ENCODE measurements at regions not wholly inside any gene's neighbourhood (a gene's known extent, or its start where the extent isn't known, plus 50 kb on each side); places are given as distances from the start of the nearest gene placed in this dataset.

- H3K27ac ChIP-seq (ENCODE audit: low read depth, low read length) = no peak overlapping the region
- H3K79me2 ChIP-seq (ENCODE audit: control insufficient read depth in 1 of 2, insufficient read depth in 2 of 2, low read length in 2 of 2) = no peaks in the 10 kb centered on the region
- no peak overlapping the region for H4K8ac ChIP-seq (ENCODE audit: extremely low read depth, insufficient read depth, low read length)
- no peak overlapping the region for H3K4me2 ChIP-seq (ENCODE audit: insufficient read depth in 1 of 2, low read depth in 2 of 2, low read length in 2 of 2)
- no peaks in the 10 kb centered on the region for H3K27me3 ChIP-seq (replicated peaks in 1 of 4; ENCODE audit: control insufficient read depth in 3 of 4, extremely low read depth in 1 of 4, insufficient read depth in 3 of 4, low read length in 3 of 4)
- TF ChIP-seq KDM4A (IDR thresholded peaks at IDR 0.05; ENCODE audit: low read depth, low read length, severe bottlenecking) (no peak), SP4 (IDR thresholded peaks at IDR 0.05; ENCODE audit: low read length) (no peak), ZNF274 (IDR thresholded peaks at IDR 0.05; ENCODE audit: borderline replicate concordance, extremely low read depth, low read length) (no peak), CHD1 (IDR thresholded peaks at IDR 0.05; ENCODE audit: low read depth, low read length) (no peak), FOSL1 (IDR thresholded peaks at IDR 0.05; ENCODE audit: insufficient read depth, low read depth, low read length) (no peak), TCF12 (IDR thresholded peaks at IDR 0.05; ENCODE audit: low read depth, low read length) (no peak), CHD2 (IDR thresholded peaks at IDR 0.05; ENCODE audit: low read length) (no peak), RFX5 (IDR thresholded peaks at IDR 0.05; ENCODE audit: borderline replicate concordance, low read depth, low read length) (no peak), POLR2AphosphoS5 (IDR thresholded peaks at IDR 0.05; ENCODE audit: low read depth, low read length) (no peak), SP2 (IDR thresholded peaks at IDR 0.05; ENCODE audit: low read length) (no peak), GTF2F1 (IDR thresholded peaks at IDR 0.05; ENCODE audit: borderline replicate concordance, low read depth, low read length) (no peak)
- no peak overlapping the region for H2BK5ac ChIP-seq (ENCODE audit: low read depth, low read length)
- H3K56ac ChIP-seq (replicated peaks; ENCODE audit: insufficient read length, low read depth, low read length) = no peak overlapping the region
- H4K91ac ChIP-seq (replicated peaks; ENCODE audit: insufficient read length, low read length) = no peak overlapping the region
- ChIA-PET CTCF (ENCODE audit: partially characterized antibody) (interaction anchor here (0.7 kb wide), 1 partner anchor 38 kb away, joined by 3 read pairs; no protein-coding TSS in a partner anchor), POLR2A (ENCODE audit: partially characterized antibody) (no interaction called here)
- DNase-seq (ENCODE audit: low read depth in 1 of 2, low spot score in 2 of 2) (no peak), FAIRE-seq (no peak)
- H2BK12ac ChIP-seq (ENCODE audit: low read depth, low read length) = no peak overlapping the region
- H3K9me3 ChIP-seq (ENCODE audit: insufficient read depth in 2 of 2, low read depth in 1 of 2, low read length in 1 of 2) = peaks cover 67 to 92% of the 10 kb centered on the region in 2 experiments
- no peak overlapping the region for H3K4ac ChIP-seq (replicated peaks; ENCODE audit: insufficient read length, low read depth, low read length)
- 67% methylated on average over 2 of the region's 10 CpGs; no CpG with 5 or more reads in 1 of the 2 experiments for WGBS, 2 experiments (ENCODE audit: extremely low coverage in 1 of 2, insufficient coverage in 1 of 2, insufficient read length in 1 of 2, insufficient replicate concordance in 2 of 2, low coverage in 1 of 2, low lambda C conversion rate in 2 of 2, missing lambda C conversion rate in 1 of 2)
- H3K36me3 ChIP-seq (ENCODE audit: control insufficient read depth in 2 of 4, insufficient read depth in 4 of 4, low read length in 3 of 4) = no peaks in the 10 kb centered on the region; a peak in 1 of 8 replicates
- H2BK120ac ChIP-seq (replicated peaks; ENCODE audit: low read depth, low read length) = no peak overlapping the region
- H3K4me3 ChIP-seq (ENCODE audit: extremely low read depth in 1 of 4, insufficient read depth in 2 of 4, low read depth in 3 of 4, low read length in 4 of 4) = no peak overlapping the region
- H2AK5ac ChIP-seq (ENCODE audit: low read depth, low read length) = no peak overlapping the region
- H3K4me1 ChIP-seq (replicated peaks in 1 of 4; ENCODE audit: control insufficient read depth in 3 of 4, insufficient read depth in 4 of 4, low read length in 3 of 4) = no peaks in the 10 kb centered on the region
- no peak overlapping the region for H2AFZ ChIP-seq (ENCODE audit: low read length)
- no peaks in the 10 kb centered on the region for H3K23me2 ChIP-seq (ENCODE audit: low read depth, low read length)
- H3K23ac ChIP-seq (ENCODE audit: insufficient read length) = no peak overlapping the region
- H4K5ac ChIP-seq (ENCODE audit: insufficient read length, low read depth, low read length) = no peak overlapping the region
- H2BK20ac ChIP-seq (ENCODE audit: low read length) = no peak overlapping the region
- no peaks in the 10 kb centered on the region for H4K20me1 ChIP-seq (replicated peaks in 1 of 2; ENCODE audit: control insufficient read depth in 1 of 2, insufficient read depth in 2 of 2, low read length in 2 of 2)
- H3K9ac ChIP-seq (replicated peaks in 1 of 4; ENCODE audit: extremely low read depth in 1 of 4, low read depth in 3 of 4, low read length in 3 of 4) = no peak overlapping the region
- no peak overlapping the region for H3K14ac ChIP-seq (ENCODE audit: insufficient read length)
- H3K79me1 ChIP-seq (ENCODE audit: low read depth, low read length) = no peaks in the 10 kb centered on the region
- no peak overlapping the region for H2BK15ac ChIP-seq (ENCODE audit: low read length)
- H3K18ac ChIP-seq (ENCODE audit: extremely low read depth, low read length) = no peak overlapping the region
Observed at GRCh38 chr14:105836730-105837129, 310.3 kb downstream of the TMEM121 start.

Data from H1 (cell line).